SK-N-SH (cell line): ENCODE measurements at regions not wholly inside any gene's neighbourhood (a gene's known extent, or its start where the extent isn't known, plus 50 kb on each side); places are given as distances from the start of the nearest gene placed in this dataset.

ENCODE experiments used
- CTCF ChIA-PET: fragments of 300-600, 350-600 bp; formaldehyde crosslinking; extraction: SDS; loops from one replicate; lab custom pipeline; 2021; lab: Yijun Ruan, JAX
- POLR2A ChIA-PET: fragments of 350-600 bp; sonication (Branson Sonifier 250); formaldehyde crosslinking; extraction: SDS; loops from one replicate; lab custom pipeline; 2020; ENCODE audit warnings: antibody characterized with exemption, inconsistent platforms; lab: Yijun Ruan, JAX
- DNase-seq: peaks from one replicate; pipeline ENCODE4 v3.0.0; 2012
- H2AFZ ChIP-seq: fragments of 200-600 bp; sonication (generic); 2 replicates; pipeline ENCODE4 v1.8.1; 2016; ENCODE audit warnings: antibody characterized with exemption, mild to moderate bottlenecking, low read depth
- H3F3A ChIP-seq: fragments of 200-600 bp; sonication (generic); replicated peaks from 2 replicates; pipeline ENCODE3; 2016; ENCODE audit warnings: antibody characterized with exemption, mild to moderate bottlenecking; ENCODE audit not compliant: insufficient read depth
- H3K27ac ChIP-seq, 2 experiments: fragments of 200-500 bp in 1 of 2; fragments of 200-600 bp in 1 of 2; sonication (Bioruptor generic) in 1 of 2; sonication (generic), shearing (Covaris generic) in 1 of 2; 2 replicates each; pipeline versions ENCODE4 v1.5.1 to v1.6.1; 2014 to 2016; ENCODE audit warnings: low read depth in 2 of 2, inconsistent platforms in 1 of 2, low read length in 1 of 2, mild to moderate bottlenecking in 1 of 2, mixed read lengths in 1 of 2
- H3K27me3 ChIP-seq: fragments of 200-600 bp; sonication (generic), shearing (Covaris generic); 2 replicates; pipeline ENCODE4 v1.6.1; 2016; ENCODE audit warnings: mixed run types; ENCODE audit not compliant: insufficient read depth
- H3K36me3 ChIP-seq, 2 experiments: fragments of 200-500 bp in 1 of 2; fragments of 200-600 bp in 1 of 2; sonication (Bioruptor generic) in 1 of 2; sonication (generic) in 1 of 2; replicated peaks in 1 of 2; 2 replicates each; pipeline versions ENCODE3 to v1.5.1; 2014 to 2016; ENCODE audit warnings: low read length in 1 of 2, mild to moderate bottlenecking in 1 of 2; ENCODE audit not compliant: insufficient read depth in 2 of 2, control insufficient read depth in 1 of 2
- H3K4me1 ChIP-seq, 2 experiments: fragments of 200-500 bp in 1 of 2; fragments of 200-600 bp in 1 of 2; sonication (Bioruptor generic) in 1 of 2; sonication (generic), shearing (Covaris generic) in 1 of 2; 2 replicates each; pipeline versions ENCODE4 v1.5.1 to v1.6.1; 2014 to 2016; ENCODE audit warnings: low read depth in 1 of 2, low read length in 1 of 2, mixed run types in 1 of 2; ENCODE audit not compliant: insufficient read depth in 2 of 2, control insufficient read depth in 1 of 2
- H3K4me2 ChIP-seq: fragments of 200-600 bp; sonication (generic), shearing (Covaris generic); 2 replicates; pipeline ENCODE4 v1.6.1; 2017; ENCODE audit warnings: mixed run types
- H3K4me3 ChIP-seq, 2 experiments: fragments of 200-500 bp in 1 of 2; fragments of 200-600 bp in 1 of 2; sonication (Bioruptor generic) in 1 of 2; sonication (generic), shearing (Covaris generic) in 1 of 2; 2 replicates each; pipeline versions ENCODE4 v1.5.1 to v1.8.1; 2014 to 2016; ENCODE audit warnings: low read depth in 2 of 2, inconsistent platforms in 1 of 2, low read length in 1 of 2, mild to moderate bottlenecking in 1 of 2, mixed read lengths in 1 of 2, moderate library complexity in 1 of 2
- H3K79me2 ChIP-seq: fragments of 200-600 bp; sonication (generic); 2 replicates; pipeline ENCODE4 v1.8.1; 2017; ENCODE audit warnings: mild to moderate bottlenecking; ENCODE audit not compliant: insufficient read depth
- H3K9ac ChIP-seq: fragments of 200-600 bp; sonication (generic); 2 replicates; pipeline ENCODE4 v1.6.1; 2017; ENCODE audit warnings: mixed run types
- H3K9me2 ChIP-seq: fragments of 200-600 bp; sonication (generic); 2 replicates; pipeline ENCODE4 v1.6.1; 2017; ENCODE audit warnings: mixed run types
- H3K9me3 ChIP-seq: fragments of 200-600 bp; sonication (generic); 2 replicates; pipeline ENCODE4 v1.6.1; 2017; ENCODE audit warnings: mixed run types, mild to moderate bottlenecking, moderate library complexity
- H4K20me1 ChIP-seq: fragments of 200-600 bp; sonication (generic); 2 replicates; pipeline ENCODE4 v1.6.1; 2017; ENCODE audit warnings: mild to moderate bottlenecking, mixed run types; ENCODE audit not compliant: insufficient read depth
- CHD2 ChIP-seq: fragments of 150-350 bp; IDR thresholded peaks from 2 replicates; pipeline ENCODE4 v1.6.1; 2018; ENCODE audit warnings: low read length; ENCODE audit not compliant: partially characterized antibody
- CTCF ChIP-seq: fragments of 200-600 bp; sonication (generic); IDR thresholded peaks from 2 replicates; pipeline ENCODE4 v1.6.1; 2017; ENCODE audit warnings: antibody characterized with exemption, mild to moderate bottlenecking, moderate library complexity
- ELF1 ChIP-seq: IDR thresholded peaks from 2 replicates; pipeline ENCODE4 v1.4.0; 2012
- GABPA ChIP-seq: IDR thresholded peaks from 2 replicates; pipeline ENCODE4 v1.4.0; 2012; ENCODE audit warnings: low read depth, mild to moderate bottlenecking
- GATA2 ChIP-seq: sonication (generic); formaldehyde crosslinking; IDR thresholded peaks from 2 replicates; pipeline ENCODE4 v1.5.0; 2020; ENCODE audit warnings: mild to moderate bottlenecking, missing genetic modification reagents
- IRF3 ChIP-seq: fragments of 150-350 bp; IDR thresholded peaks from 2 replicates; pipeline ENCODE4 v1.6.1; 2016; ENCODE audit warnings: mild to moderate bottlenecking, low read depth, low read length
- MAX ChIP-seq: IDR thresholded peaks from 2 replicates; pipeline ENCODE4 v1.4.0; 2012; ENCODE audit warnings: low read depth
- MEF2A ChIP-seq: IDR thresholded peaks from 2 replicates; pipeline ENCODE4 v1.4.0; 2012; ENCODE audit warnings: low read depth, borderline replicate concordance
- NFIC ChIP-seq: IDR thresholded peaks from 2 replicates; pipeline ENCODE4 v1.4.0; 2012; ENCODE audit warnings: borderline replicate concordance
- PBX3 ChIP-seq: IDR thresholded peaks from 2 replicates; pipeline ENCODE4; 2012
- POLR2AphosphoS5 ChIP-seq: IDR thresholded peaks from 2 replicates; pipeline ENCODE4 v1.6.1; 2012; ENCODE audit warnings: low read depth, low read length
- RAD21 ChIP-seq: IDR thresholded peaks from 2 replicates; pipeline ENCODE4 v1.6.1; 2012; ENCODE audit warnings: mild to moderate bottlenecking, low read length
- RXRA ChIP-seq: IDR thresholded peaks from 2 replicates; pipeline ENCODE4 v1.4.0; 2012; ENCODE audit warnings: low read depth, mild to moderate bottlenecking, borderline replicate concordance
- TCF12 ChIP-seq: IDR thresholded peaks from 2 replicates; pipeline ENCODE4 v1.4.0; 2012
- TEAD4 ChIP-seq: IDR thresholded peaks from 2 replicates; pipeline ENCODE4 v1.4.0; 2012; ENCODE audit warnings: mild to moderate bottlenecking, borderline replicate concordance; ENCODE audit not compliant: insufficient read depth
- USF1 ChIP-seq: IDR thresholded peaks from 2 replicates; pipeline ENCODE4 v1.4.0; 2012; ENCODE audit warnings: low read depth, borderline replicate concordance
- USF2 ChIP-seq: fragments of 150-350 bp; IDR thresholded peaks from 2 replicates; pipeline ENCODE4 v1.6.1; 2017; ENCODE audit warnings: antibody characterized with exemption, low read length, low read depth, borderline replicate concordance
- ZBTB33 ChIP-seq: IDR thresholded peaks from 2 replicates; pipeline ENCODE4 v1.4.0; 2012; ENCODE audit warnings: low read depth, borderline replicate concordance
- WGBS: methylation state at CpG from one replicate; pipeline ENCODE4 v1.1.6; 2017; ENCODE audit warnings: low lambda C conversion rate; 5-methylcytosine and 5-hydroxymethylcytosine counted together

- TF ChIP-seq ZBTB33 (no peak), TEAD4 (no peak), POLR2AphosphoS5 (no peak), USF2 (no peak), GABPA (no peak), NFIC (no peak), MAX (no peak), TCF12 (no peak), GATA2 (CRISPR knock-in tag) (no peak), RXRA (no peak), ELF1 (no peak), USF1 (no peak)
Observed at GRCh38 chr10:8986975-8987374, 932.5 kb downstream of the GATA3 start (continued).

- CTCF ChIA-PET, result no interaction called here
- no peaks in the 10 kb centered on the region for H4K20me1 ChIP-seq
- TF ChIP-seq RAD21 (no peak), GATA2 (CRISPR knock-in tag) (no peak), USF2 (no peak), CTCF (no peak), IRF3 (no peak), USF1 (no peak), CHD2 (no peak), PBX3 (no peak), MEF2A (no peak), ELF1 (no peak)
- H3K9ac ChIP-seq, result no peak overlapping the region
- no peak overlapping the region for H3K4me2 ChIP-seq
- H2AFZ ChIP-seq, result no peak overlapping the region
- H3K27me3 ChIP-seq, result no peaks in the 10 kb centered on the region
- POLR2A ChIA-PET, result no interaction called here
- H3K79me2 ChIP-seq, result no peaks in the 10 kb centered on the region
- H3K27ac ChIP-seq, result no peak overlapping the region
- no peaks in the 10 kb centered on the region for H3F3A ChIP-seq
- H3K36me3 ChIP-seq, result no peaks in the 10 kb centered on the region
- DNase-seq, result no peak
- H3K9me2 ChIP-seq, result no peaks in the 10 kb centered on the region
- no peaks in the 10 kb centered on the region for H3K9me3 ChIP-seq
- no peaks in the 10 kb centered on the region for H3K4me1 ChIP-seq
- no peak overlapping the region for H3K4me3 ChIP-seq
- 7% methylated on average over 1 of the region's 1 CpG for WGBS
Observed at GRCh38 chr10:8987712-8988111, 933.2 kb downstream of the GATA3 start.
